Transverse colon (tissue), 3 donors: ENCODE measurements at regions not wholly inside any gene's neighbourhood (a gene's known extent, or its start where the extent isn't known, plus 50 kb on each side); places are given as distances from the start of the nearest gene placed in this dataset.

ENCODE experiments used
- CTCF ChIP-seq, 5 experiments: fragments of 200-600 bp in 3 of 5; fragments of 450-650 bp in 2 of 5; sonication (generic) in 3 of 5; IDR thresholded peaks; 1 replicate in 2 of 5; 2 replicates in 3 of 5; pipeline ENCODE4 v1.5.1; 2016 to 2017; ENCODE audit warnings: antibody characterized with exemption in 5 of 5, inconsistent platforms in 3 of 5, mild to moderate bottlenecking in 2 of 5, moderate library complexity in 1 of 5
- POLR2A ChIP-seq: fragments of 450-650 bp; IDR thresholded peaks from one replicate; pipeline ENCODE4 v1.6.1; 2016; ENCODE audit warnings: antibody characterized with exemption, mild to moderate bottlenecking, moderate library complexity

GRCh38 chr6:3531481-3531880 lies 74.6 kb upstream of the SLC22A23 start:
- TF ChIP-seq CTCF (IDR thresholded peaks at IDR 0.05) (no peak), POLR2A (no peak)
